ENCODE measurements at regions not wholly inside any gene's neighbourhood (a gene's known extent, or its start where the extent isn't known, plus 50 kb on each side); places are given as distances from the start of the nearest gene placed in this dataset.

GRCh38 chr5:5886353-5886752 lies 463.9 kb downstream of the ICE1 start:
- no peaks in the 10 kb centered on the region for H3K36me3 ChIP-seq (ENCODE audit: control insufficient read depth in 2 of 4, insufficient read depth in 4 of 4, low read length in 3 of 4)
- H2BK20ac ChIP-seq (ENCODE audit: low read length): no peak overlapping the region
- H2BK120ac ChIP-seq (replicated peaks; ENCODE audit: low read depth, low read length): no peak overlapping the region
- H3K4me1 ChIP-seq (replicated peaks in 1 of 4; ENCODE audit: control insufficient read depth in 3 of 4, insufficient read depth in 4 of 4, low read length in 3 of 4): peaks cover 0 to 3% (median 0%) of the 10 kb centered on the region in 4 experiments; a peak in 1 of 7 replicates
- peaks cover 0 to 5% (median 0%) of the 10 kb centered on the region in 4 experiments; a peak in 1 of 7 replicates for H3K27me3 ChIP-seq (replicated peaks in 1 of 4; ENCODE audit: control insufficient read depth in 3 of 4, extremely low read depth in 1 of 4, insufficient read depth in 3 of 4, low read length in 3 of 4)
- WGBS, 2 experiments (ENCODE audit: extremely low coverage in 1 of 2, insufficient coverage in 1 of 2, insufficient read length in 1 of 2, insufficient replicate concordance in 2 of 2, low coverage in 1 of 2, low lambda C conversion rate in 2 of 2, missing lambda C conversion rate in 1 of 2): 88% methylated on average over 20 of the region's 20 CpGs; no CpG with 5 or more reads in 1 of the 2 experiments
- no peak overlapping the region for H4K5ac ChIP-seq (ENCODE audit: insufficient read length, low read depth, low read length)
- no peaks in the 10 kb centered on the region for H3K23me2 ChIP-seq (ENCODE audit: low read depth, low read length)
- H3K9ac ChIP-seq (replicated peaks in 1 of 4; ENCODE audit: extremely low read depth in 1 of 4, low read depth in 3 of 4, low read length in 3 of 4): no peak overlapping the region
- ChIA-PET CTCF (ENCODE audit: partially characterized antibody) (interaction anchor here (1.2 to 1.6 kb wide), 8 partner anchors 10 to 398 kb away, joined by 3 to 7 read pairs (median 4); no protein-coding TSS in a partner anchor), POLR2A (ENCODE audit: partially characterized antibody) (interaction anchor here (0.5 kb wide), 1 partner anchor 742 kb away, joined by 3 read pairs; no protein-coding TSS in a partner anchor)
- H2BK5ac ChIP-seq (ENCODE audit: low read depth, low read length): no peak overlapping the region
- H2AK5ac ChIP-seq (ENCODE audit: low read depth, low read length): no peak overlapping the region
- H4K8ac ChIP-seq (ENCODE audit: extremely low read depth, insufficient read depth, low read length): no peak overlapping the region
- TF ChIP-seq ZNF274 (IDR thresholded peaks at IDR 0.05; ENCODE audit: borderline replicate concordance, extremely low read depth, low read length) (no peak), HDAC2 (IDR thresholded peaks at IDR 0.05; ENCODE audit: borderline replicate concordance in 1 of 2, low read depth in 2 of 2, low read length in 2 of 2) (no peak), SIN3A (conservative IDR thresholded peaks at IDR 0.05 in 1 of 2, IDR thresholded peaks at IDR 0.05 in 1 of 2; ENCODE audit: low read depth in 1 of 2, low read length in 2 of 2) (no peak), HDAC6 (IDR thresholded peaks at IDR 0.05; ENCODE audit: low read depth, low read length) (no peak)
- no peak overlapping the region for H3K56ac ChIP-seq (replicated peaks; ENCODE audit: insufficient read length, low read depth, low read length)
- no peak overlapping the region for H3K4me3 ChIP-seq (ENCODE audit: extremely low read depth in 1 of 4, insufficient read depth in 2 of 4, low read depth in 3 of 4, low read length in 4 of 4)
- H4K91ac ChIP-seq (replicated peaks; ENCODE audit: insufficient read length, low read length): no peak overlapping the region
- H3K18ac ChIP-seq (ENCODE audit: extremely low read depth, low read length): no peak overlapping the region
- no peak overlapping the region for H3K27ac ChIP-seq (ENCODE audit: low read depth, low read length)
- no peak for DNase-seq (ENCODE audit: low read depth in 1 of 2, low spot score in 2 of 2)
- H3K14ac ChIP-seq (ENCODE audit: insufficient read length): no peak overlapping the region
- H4K20me1 ChIP-seq (replicated peaks in 1 of 2; ENCODE audit: control insufficient read depth in 1 of 2, insufficient read depth in 2 of 2, low read length in 2 of 2): no peaks in the 10 kb centered on the region
- H3K79me2 ChIP-seq (ENCODE audit: control insufficient read depth in 1 of 2, insufficient read depth in 2 of 2, low read length in 2 of 2): no peaks in the 10 kb centered on the region
- no peaks in the 10 kb centered on the region for H3K9me3 ChIP-seq (ENCODE audit: insufficient read depth in 2 of 2, low read depth in 1 of 2, low read length in 1 of 2)
- no peak overlapping the region for H3K23ac ChIP-seq (ENCODE audit: insufficient read length)
- H3K79me1 ChIP-seq (ENCODE audit: low read depth, low read length): no peaks in the 10 kb centered on the region
- no peak overlapping the region for H2BK12ac ChIP-seq (ENCODE audit: low read depth, low read length)
- H2BK15ac ChIP-seq (ENCODE audit: low read length): no peak overlapping the region; the same call in 1 of the 2 replicates
- H3K4me2 ChIP-seq (ENCODE audit: insufficient read depth in 1 of 2, low read depth in 2 of 2, low read length in 2 of 2): peak overlapping the region; percentile 2 to 51
- FAIRE-seq: no peak
- H2AFZ ChIP-seq (ENCODE audit: low read length): peak overlapping the region; percentile 79
- H3K4ac ChIP-seq (replicated peaks; ENCODE audit: insufficient read length, low read depth, low read length): no peak overlapping the region

All from H1 (cell line).